ENCODE measurements at regions not wholly inside any gene's neighbourhood (a gene's known extent, or its start where the extent isn't known, plus 50 kb on each side); places are given as distances from the start of the nearest gene placed in this dataset.

- TF ChIP-seq CTCF (IDR thresholded peaks at IDR 0.05; ENCODE audit: low read length) (no peak), EZH2 (IDR thresholded peaks at IDR 0.05; ENCODE audit: borderline replicate concordance, low read length) (no peak)
These were observed 211.4 kb upstream of the LRIG1 start for GRCh38 chr3:66712210-66712609.
